SK-N-DZ (cell line): ENCODE measurements at regions not wholly inside any gene's neighbourhood (a gene's known extent, or its start where the extent isn't known, plus 50 kb on each side); places are given as distances from the start of the nearest gene placed in this dataset.
"Not testable (repeated sequence)": the region's sequence is repeated elsewhere in the genome, so short reads cannot be mapped to it uniquely, and the experiment has no call there.

Experiments used
- DNase-seq: peaks from one replicate; pipeline ENCODE4 v3.0.0-alpha.2; 2015; ENCODE audit warnings: low spot score

DNA sequence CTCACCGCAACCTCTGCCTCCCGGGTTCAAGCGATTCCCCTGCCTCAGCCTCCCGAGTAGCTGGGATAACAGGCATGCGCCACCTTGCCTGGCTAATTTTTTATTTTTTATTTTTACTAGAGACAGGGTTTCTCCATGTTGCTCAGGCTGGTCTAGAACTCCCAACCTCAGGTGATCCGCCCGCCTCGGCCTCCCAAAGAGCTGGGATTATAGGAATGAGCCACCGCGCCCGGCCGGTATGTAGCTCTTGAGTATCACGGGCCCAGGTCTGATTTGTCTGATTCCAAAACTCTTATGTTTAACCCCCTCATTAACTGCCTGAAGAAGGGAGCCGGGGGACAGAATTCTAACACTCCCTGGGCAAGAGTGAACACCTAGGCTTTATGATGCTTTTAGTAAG is 91.7 kb upstream of the OLIG2 start:
- DNase-seq: not testable (repeated sequence)

DNA sequence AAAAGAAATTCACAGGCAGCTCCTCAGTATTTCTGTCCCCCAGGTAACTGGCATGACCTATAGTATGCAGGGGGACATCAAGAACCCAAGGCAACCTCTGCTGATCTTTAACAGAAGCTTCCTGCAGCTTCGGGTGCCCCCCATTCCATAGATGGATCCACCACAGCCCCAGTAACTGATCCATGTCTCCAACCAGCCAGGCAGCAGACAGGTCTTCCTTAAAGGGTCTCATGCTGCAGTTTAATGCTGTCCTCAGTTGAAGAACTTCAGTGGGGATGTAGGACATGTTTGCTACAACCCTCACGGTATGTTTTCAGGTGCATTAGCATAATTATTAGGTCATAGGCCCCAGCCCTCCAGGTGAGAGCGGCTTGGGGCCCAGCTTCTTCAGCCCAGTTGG is 90.9 kb upstream of the OLIG2 start:
- no peak for DNase-seq

DNA sequence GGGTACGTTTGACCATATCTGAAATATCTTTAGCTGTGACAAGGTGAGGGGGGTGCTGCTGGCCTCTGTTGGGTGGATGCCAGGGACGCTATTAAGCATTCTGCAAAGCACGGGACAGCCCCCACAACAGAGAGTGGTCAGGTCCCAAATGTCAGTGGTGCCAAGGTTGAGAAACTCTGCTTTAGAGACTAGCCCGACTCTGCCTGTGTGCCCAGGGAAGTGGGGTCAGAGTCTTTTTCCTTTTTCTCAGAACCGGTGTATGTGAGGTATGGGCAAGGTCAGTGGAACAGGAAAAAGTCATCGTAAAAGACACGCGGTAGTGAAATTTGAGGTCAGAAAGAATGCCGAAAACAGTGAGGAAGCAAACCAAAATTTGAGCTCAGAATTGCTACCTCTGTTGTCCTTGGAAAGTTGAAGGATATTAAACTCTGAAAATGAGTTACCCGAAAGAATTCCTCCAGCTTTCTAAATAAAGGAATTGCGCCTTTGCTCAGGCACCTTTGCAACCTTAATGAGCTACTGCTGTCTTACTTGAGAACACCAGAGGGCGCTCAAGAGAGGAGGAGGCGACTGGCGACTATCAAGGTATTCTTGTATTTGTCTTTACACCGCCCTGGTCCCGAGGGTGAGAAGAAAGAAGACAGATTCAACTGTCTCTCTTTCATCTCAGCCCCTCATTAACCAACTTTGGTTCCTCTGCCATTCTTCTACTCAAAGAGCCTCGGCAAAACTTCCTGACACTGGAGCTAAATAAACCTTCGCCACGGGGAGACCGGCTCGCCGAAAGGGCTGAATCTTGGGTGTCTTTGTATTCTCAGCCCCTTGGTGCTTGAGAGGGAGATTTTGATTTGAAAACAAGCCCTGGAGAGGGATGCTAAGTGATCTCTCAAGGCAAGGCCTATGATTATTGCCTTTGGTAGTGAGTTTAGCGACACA is 85.4 kb upstream of the OLIG2 start:
- peak; percentile 34 for DNase-seq

DNA sequence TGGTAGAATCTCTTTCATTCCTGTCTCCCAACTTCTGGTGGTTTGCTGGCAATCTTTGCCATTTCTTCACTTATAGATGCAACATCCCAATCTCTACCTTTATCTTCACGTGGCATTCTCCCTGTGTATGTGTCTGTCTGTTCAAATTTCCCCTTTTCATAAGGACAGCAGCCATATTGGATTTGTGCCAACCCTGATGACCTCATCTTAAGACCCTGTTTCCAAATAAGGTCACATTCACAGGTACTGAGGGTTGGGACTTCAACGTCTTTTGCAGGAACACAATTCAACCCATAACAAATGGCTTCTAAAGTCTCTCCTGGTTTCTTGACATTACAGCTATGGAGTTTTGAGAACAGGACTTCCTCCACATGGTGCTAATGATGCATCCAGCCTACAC is 84.5 kb upstream of the OLIG2 start:
- no peak for DNase-seq

DNA sequence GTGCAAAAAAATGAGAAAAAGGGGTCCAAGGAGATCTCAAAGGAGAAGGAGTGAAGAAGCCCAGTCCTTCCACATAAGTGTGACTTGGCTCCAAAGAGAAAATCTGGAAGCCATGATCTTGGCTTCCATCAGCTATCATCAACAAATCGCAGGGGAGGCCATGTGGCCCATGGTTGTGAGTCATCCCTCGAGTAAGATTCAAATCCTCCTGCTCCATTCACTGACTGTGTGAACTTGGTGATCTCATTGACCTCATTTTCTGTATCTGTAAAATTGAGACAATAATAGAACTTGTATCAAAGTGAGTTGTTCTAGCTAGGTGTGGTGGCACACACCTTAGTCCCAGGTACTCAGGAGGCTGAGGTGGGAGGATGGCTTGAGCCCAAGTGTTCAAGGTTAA is 79.1 kb upstream of the OLIG2 start:
- no peak for DNase-seq

DNA sequence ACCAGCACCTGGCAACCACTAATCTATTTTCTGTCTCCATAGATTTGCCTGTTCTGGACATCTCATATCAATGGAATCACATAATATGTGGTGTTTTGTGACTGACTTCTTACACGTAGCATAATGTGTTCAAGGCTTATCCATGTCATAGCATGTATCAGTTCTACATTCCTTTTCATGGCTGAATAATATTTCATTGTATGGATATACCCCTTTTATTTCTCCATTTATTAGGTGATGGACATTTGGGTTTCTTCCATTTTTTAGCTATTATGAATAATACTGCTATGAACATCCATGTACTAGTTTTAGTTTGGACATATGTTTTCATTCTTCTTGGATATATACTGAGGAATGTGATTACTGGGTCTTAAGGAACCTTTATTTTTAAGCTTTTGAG is 78.0 kb upstream of the OLIG2 start:
- DNase-seq: no peak

DNA sequence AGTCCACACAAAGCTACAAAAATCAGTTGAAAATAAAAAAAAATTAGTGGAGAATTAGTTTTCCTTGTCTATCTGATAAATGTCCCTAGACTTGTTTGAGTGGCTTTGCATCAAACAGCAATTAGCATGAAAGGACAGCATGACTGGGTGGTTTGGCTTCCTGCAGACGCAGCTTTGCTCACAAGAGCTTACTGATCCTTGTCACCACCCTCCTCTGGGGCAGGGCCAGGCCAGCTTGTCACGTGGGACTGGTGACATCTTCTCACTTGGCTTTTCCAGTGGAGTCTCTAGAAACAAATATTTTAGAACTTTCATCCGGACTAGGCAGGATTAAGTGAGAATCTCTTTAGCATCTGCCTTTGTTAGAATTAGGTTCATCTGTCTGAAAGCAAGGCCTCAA is 76.0 kb upstream of the OLIG2 start:
- no peak for DNase-seq

DNA sequence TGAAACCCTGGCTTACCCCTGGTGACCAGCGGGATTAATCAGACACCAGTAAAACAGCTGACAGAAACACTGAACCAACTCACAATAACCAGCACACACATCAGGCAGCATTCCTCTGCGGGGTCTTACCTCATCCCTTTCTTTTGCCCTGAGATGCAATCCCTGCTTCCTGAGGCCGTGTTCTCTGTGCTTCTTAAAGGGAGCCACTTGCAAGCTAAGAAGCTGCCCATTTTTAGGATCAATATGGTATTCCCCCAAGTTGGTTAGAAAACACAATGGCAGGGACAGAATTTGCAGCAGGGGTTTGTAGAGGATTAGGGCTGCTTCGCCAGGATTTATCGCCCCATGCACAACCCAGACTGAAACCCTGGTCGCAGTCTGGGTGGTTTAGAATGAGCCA is 74.7 kb upstream of the OLIG2 start:
- no peak for DNase-seq

DNA sequence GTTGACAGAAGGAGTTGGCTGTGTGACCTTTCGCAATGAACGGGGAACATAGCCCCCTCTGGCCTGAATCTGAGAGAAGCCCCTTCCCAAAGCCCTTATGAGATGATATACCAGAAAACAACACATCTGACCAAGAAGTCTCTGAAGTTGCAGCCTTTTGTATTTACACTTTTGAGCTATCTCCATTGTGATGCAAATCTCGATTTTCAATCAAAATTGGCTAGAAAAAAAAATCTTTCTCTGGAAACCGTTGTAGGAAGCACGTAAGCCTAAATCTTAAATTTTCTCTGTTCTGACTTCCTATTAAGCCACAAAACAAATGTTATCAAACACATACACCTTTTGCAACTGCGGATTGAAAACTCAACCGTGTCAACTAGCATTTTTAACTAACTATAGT is 71.4 kb upstream of the OLIG2 start:
- no peak for DNase-seq

DNA sequence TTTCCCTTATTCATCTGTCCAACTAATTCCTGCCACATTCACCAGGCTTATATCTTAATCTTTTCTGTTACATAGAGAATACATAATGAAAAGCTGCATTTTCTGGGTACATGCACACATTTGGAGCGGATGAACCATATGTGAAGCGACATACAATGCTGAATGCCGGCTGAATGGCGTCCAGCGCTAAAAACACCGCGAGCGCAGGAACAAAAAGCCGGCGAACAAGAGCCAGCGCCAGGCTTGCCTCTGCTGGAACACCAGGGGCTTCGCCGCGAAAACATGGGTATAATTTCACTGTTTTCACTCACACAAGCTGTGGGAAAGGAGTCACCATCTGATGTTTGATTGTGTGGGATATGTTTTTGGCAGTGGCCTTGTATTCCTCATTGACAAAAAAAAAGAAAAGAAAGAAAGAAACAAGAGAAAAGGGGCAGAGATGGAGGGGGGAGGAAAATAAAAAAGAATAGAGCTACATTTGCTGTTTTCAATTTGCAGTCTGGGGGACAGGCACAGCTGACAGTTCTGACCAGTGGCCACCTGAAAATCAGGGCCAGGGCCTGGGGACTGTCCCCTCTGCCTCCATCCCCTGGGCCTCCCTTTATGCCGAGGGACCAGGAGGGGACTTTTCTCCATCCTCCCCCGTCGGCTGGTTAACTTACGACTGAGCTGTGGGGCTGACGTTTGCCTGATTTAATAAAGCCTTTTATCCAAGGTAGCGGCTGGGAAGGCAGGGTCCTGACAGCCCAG is 70.2 kb upstream of the OLIG2 start:
- DNase-seq: no peak

DNA sequence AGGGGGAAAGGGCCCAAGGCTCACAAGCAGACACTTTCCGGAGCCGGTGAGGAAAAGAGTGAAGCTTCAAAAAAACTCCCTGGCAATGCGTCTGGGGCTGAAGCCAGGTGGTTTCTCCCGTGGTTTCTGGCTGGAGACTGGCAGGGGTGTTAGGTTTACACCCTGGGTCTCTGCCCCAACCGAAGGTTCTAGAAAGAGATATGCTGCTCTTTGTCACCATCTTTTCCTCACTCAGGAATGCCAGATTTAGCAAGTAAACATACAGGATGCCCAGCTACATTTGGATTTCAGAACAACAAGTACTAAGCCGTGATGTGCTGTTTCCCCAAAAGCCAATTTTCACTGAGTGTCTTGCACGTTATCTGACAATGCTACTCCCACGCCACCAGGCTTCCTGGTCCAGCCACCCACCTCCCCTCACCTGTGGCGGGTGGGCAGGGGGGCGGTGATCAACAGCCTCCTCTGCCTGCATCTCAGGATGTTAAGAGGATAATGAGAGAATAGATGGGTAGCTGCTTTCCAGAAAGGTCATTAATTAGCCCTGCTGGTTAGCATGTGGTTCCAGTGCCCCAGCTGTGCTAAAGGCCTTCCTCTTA is 69.6 kb upstream of the OLIG2 start:
- DNase-seq: no peak

DNA sequence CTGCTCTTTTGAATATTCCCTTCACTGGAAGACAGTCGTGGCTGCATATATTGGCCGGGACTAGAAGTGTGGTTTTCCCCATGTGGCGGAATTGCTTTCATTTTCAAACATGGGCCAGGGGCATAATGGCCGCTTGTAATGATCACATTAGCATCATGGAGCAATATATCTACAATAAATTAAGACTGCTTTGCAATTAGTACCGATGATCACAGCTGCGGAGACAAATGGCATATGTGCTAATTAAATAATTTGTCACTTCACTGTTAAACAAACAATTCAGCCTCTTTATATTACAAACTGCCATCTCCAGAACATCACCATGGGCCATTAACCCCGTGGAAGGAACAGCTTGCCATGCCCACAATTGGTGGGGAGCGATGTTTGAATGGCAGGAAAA is 68.2 kb upstream of the OLIG2 start:
- no peak for DNase-seq

DNA sequence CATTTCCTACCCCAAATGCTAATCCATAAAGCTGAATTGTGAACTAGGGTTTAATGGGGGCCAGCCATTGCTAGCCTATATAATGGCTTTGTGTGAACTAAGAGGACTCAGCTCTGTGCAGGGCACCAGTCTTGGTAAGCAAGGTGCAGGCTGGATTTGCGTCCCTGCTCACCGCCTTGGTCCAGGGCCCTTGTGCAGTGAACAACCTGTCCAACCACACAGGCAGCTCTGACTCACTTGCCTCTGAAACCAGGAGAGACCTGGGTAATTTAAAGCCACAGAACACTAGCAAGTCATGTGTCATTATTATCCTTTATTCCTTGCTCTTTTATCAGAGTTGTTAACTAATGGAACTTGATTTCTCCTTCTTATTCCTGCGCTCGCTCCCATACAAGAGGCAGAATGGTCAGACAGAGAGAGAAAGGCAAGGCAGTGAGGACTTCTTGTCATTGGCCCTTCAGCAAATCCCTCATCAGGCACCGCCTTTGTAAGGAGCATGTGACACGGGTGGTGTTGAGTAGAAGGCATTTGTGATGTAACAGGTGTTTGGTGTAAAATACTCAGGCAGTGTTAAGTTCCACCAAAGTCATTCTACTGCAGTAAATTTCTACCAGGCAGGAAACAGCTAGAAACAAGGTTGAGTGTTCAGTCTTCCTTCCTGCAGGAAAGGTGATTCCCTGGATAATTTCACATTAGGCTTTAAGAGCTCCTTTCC is 67.3 kb upstream of the OLIG2 start:
- no peak for DNase-seq

DNA sequence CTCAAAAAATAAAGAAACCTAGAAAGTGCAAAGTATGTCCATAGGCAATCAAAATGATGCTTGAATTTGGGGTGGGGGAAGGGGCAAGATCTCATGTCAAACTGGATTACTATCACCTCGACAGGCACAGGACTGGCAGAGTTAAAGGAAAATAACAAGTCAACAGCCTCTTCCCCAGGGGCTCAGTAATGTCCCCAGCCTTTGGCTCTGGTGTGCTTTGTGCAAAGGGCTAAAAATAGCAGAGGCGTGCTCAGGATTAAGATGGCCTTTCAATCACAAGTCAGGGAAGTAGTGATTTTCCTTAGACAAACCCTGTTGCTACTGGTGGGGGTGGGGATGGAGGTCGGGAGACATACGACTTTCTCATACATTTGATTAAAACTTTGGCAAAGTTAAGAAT is 63.5 kb upstream of the OLIG2 start:
- DNase-seq: no peak

DNA sequence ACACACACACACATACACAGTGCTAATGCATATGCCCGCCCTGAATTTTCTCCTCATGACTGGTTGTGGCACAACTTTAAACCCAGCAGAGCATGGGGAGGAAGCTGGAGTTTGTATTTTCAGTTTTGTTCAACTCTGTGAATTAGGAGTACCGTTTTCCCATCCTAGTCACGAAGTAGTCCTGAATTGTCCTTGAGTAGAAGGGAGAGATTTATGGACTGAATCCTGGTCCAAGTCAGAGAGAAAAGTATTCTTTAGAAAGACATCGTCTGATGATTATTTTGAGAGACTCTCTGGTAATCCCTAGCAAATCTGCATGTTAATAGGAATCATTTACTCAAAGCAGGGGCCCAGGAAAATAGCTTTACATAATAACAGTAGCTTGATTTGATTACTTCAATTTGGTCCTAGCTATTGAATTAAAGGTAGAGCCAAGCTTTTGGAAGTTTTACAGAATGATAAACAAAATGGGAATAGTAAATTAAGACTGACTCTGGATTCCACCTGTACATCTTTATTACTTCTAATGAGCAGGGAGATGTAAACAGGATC is 60.5 kb upstream of the OLIG2 start:
- DNase-seq: no peak

DNA sequence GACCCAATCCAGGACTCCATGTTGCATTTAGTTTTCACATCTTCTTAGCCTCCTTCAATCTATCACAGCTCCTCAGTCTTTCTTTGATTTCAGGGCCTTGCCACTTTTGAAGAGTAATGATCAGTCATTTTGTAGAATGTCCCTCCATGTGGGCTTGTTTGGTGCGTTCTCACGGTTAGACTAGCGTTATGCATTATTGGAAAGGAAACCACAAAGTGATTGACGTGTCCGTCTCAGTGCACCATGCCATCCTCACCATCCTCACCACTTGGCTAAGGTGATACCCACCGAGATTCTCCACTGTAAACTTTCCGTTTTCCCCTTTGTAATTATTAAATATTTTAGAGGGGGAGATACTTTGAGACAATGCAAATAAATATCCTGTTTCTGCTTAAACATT is 59.6 kb upstream of the OLIG2 start:
- no peak for DNase-seq

DNA sequence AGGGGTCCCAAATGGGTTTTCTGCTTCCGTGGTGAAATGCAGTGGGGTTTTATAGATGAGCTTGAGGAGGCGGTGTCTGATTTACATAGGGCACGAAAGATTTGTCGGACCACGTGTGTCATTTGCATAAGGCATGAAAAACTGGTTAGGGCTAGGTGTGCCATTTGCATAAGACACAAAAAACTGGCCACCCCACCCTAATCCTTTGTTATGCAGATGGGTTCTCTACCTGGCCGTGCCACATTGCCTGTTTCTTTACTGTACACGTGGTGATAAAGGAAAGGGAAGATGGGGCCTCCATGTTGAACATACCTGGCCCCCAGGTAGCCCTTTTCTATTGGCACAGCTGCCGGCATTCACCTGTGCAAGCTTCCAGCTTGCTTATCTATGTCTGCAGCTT is 57.6 kb upstream of the OLIG2 start:
- not testable (repeated sequence) for DNase-seq

DNA sequence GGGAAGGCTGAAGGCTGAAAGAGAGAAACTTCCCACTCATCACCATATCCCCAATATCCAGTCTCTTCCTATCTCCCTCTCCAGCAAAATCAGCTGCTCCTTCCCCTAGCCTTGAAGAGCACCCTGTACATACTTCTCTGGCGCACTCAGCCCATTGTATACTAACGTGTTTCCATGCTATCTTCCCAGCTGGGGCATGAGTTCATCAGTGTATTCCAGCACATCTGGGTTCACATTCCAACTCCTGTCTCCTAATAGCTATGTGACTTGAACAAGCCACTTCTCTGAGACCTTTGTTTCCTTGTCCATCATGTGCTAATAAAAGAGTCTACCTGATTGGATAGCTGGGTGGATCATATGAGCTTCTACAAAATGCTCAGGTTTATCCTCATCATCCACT is 51.1 kb upstream of the OLIG2 start:
- no peak for DNase-seq

DNA sequence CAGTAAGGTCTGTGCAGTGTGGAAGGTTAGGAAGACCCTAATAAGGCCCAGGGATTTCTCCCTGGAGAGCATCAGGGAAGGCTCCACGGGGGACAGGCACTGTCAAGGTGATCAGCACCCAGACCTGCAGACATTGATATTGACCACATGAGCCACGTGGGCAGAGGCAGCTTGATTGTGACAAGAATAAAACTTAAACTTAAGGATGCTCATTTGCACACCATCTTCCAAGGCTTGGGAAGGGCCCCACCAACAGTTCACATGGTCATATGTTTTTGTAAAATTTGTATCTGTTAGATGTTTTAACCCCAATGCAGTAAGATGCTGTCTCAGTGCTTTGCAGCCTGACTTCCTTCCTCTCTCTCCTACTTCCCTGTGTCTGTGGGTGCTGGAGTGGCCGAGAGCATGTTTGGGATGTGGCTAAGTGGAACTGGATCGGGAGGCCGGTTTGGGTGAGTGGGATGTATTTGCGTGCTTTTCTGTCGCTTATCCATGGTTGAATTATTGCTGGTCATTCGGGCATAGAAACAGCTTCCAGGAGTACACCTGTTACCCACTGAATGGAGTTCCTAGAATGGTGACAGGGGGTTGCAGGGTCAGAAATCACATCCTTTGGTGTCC is 49.8 kb upstream of the OLIG2 start:
- DNase-seq: no peak
